ENCODE measurements at regions not wholly inside any gene's neighbourhood (a gene's known extent, or its start where the extent isn't known, plus 50 kb on each side); places are given as distances from the start of the nearest gene placed in this dataset.
"Not testable (repeated sequence)": the region's sequence is repeated elsewhere in the genome, so short reads cannot be mapped to it uniquely, and the experiment has no call there.

- Histone ChIP-seq H3K27ac (no peak overlapping the region), H3K36me3 (no peaks in the 10 kb centered on the region), H3K27me3 (no peaks in the 10 kb centered on the region), H3K4me3 (no peak overlapping the region), H3K4me1 (no peaks in the 10 kb centered on the region), H3K9me3 (no peaks in the 10 kb centered on the region)
- TF ChIP-seq CTCF (IDR thresholded peaks at IDR 0.05): no peak
- TF ChIP-seq POLR2A (IDR thresholded peaks at IDR 0.05): no peak
- no peak for DNase-seq
These were observed 153.8 kb upstream of the IRAK1BP1 start for GRCh38 chr6:78713564-78713963.

DNA sequence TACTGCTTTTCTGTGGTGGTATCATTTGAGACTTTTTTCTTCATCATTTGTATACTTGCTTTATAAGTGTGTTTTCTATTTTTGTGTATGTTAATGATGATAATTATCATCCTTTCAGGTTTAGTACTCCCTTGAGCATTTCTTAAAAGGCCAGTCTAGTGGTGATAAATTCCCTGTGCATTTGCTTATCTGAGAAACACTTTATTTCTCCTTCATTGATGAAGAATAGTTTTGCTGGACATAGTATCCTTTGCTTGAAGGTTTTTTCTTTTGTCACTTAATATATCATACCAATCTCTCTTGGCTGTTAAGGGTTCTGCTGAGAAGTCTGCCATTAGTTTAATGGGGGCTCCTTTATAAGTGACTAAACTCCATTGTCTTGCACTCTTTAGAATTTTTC is 123.2 kb upstream of the IRAK1BP1 start:
- TF ChIP-seq POLR2A (IDR thresholded peaks at IDR 0.05) (no peak), CTCF (IDR thresholded peaks at IDR 0.05) (no peak)
- H3K4me3 ChIP-seq: no peak overlapping the region
- no peak overlapping the region for H3K27ac ChIP-seq
- no peaks in the 10 kb centered on the region for H3K4me1 ChIP-seq
- H3K36me3 ChIP-seq: no peaks in the 10 kb centered on the region
- no peaks in the 10 kb centered on the region for H3K27me3 ChIP-seq
- no peaks in the 10 kb centered on the region for H3K9me3 ChIP-seq
- no peak for DNase-seq

DNA sequence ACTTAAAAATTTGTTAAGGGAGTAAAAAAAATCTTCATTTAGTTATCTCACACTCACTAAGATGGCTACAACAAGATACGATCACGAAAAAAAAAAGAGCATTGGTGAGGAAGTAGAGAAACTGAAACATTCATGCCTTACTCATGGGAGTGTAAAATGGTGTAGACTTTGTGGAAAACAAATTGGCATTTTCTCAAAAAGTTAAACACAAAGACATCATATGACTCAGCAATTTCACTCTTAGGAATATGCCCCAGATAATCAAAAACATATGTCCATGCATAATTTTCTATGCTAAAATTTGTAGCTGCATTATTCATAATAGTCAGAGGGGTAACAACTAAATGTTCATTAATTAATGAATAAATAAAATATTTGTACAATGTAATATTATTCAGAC is 120.9 kb upstream of the IRAK1BP1 start:
- DNase-seq: no peak
- Histone ChIP-seq H3K27ac (no peak overlapping the region), H3K9me3 (no peaks in the 10 kb centered on the region), H3K4me3 (no peak overlapping the region), H3K36me3 (no peaks in the 10 kb centered on the region), H3K4me1 (no peaks in the 10 kb centered on the region), H3K27me3 (no peaks in the 10 kb centered on the region)
- TF ChIP-seq POLR2A (IDR thresholded peaks at IDR 0.05) (no peak), CTCF (IDR thresholded peaks at IDR 0.05) (no peak)

GRCh38 chr6:78749326-78749725 is 118.0 kb upstream of the IRAK1BP1 start:
- no peaks in the 10 kb centered on the region for H3K27me3 ChIP-seq
- H3K36me3 ChIP-seq: no peaks in the 10 kb centered on the region
- no peak overlapping the region for H3K4me3 ChIP-seq
- H3K9me3 ChIP-seq: no peaks in the 10 kb centered on the region
- H3K4me1 ChIP-seq: no peaks in the 10 kb centered on the region
- TF ChIP-seq CTCF (IDR thresholded peaks at IDR 0.05) (no peak), POLR2A (IDR thresholded peaks at IDR 0.05) (no peak)
- DNase-seq: no peak
- no peak overlapping the region for H3K27ac ChIP-seq

DNA sequence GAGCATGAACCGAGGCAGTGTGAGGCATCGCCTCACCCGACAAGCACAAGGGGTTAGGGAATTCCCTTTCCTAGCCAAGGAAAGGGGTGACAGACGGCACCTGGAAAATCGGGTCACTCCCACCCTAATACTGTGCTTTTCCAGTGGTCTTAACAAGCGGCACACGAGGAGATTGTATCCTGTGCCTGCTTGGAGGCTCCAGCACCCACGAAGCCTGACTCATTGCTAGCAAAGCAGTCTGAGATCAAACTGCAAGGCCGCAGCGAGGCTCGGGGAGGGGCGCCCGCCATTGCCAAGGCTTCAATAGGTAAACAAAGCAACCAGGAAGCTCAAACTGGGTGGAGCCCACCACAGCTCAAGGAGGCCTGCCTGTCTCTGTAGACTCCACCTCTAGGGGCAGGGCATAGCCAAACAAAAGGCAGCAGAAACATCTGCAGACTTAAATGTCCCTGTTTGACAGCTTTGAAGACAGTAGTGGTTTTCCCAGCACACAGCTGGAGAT is 109.0 kb upstream of the IRAK1BP1 start:
- not testable (repeated sequence) for DNase-seq, H3K9me3 ChIP-seq, H3K4me3 ChIP-seq, H3K27ac ChIP-seq, H3K27me3 ChIP-seq, H3K36me3 ChIP-seq, H3K4me1 ChIP-seq

DNA sequence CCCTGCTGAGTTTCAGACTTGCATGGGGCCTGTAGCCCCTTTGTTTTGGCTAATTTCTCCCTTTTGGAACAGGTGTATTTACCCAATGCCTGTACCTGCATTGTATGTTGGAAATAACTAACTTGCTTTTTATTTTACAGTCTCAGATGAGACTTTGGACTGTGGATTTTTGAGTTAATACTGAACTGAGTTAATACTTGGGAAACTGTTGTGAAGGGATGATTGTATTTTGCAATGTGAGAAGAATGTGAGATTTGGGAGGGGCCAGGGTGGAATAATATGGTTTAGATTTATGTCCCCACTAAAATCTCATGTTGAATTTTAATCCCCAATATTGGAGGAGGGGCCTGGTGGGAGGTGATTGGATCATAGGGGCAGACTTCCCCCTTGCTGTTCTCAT is 99.1 kb upstream of the IRAK1BP1 start:
- TF ChIP-seq POLR2A (IDR thresholded peaks at IDR 0.05) (no peak), CTCF (IDR thresholded peaks at IDR 0.05) (no peak)
- no peaks in the 10 kb centered on the region for H3K9me3 ChIP-seq
- no peaks in the 10 kb centered on the region for H3K4me1 ChIP-seq
- H3K4me3 ChIP-seq: no peak overlapping the region
- H3K27ac ChIP-seq: no peak overlapping the region
- no peak for DNase-seq
- no peaks in the 10 kb centered on the region for H3K36me3 ChIP-seq
- no peaks in the 10 kb centered on the region for H3K27me3 ChIP-seq

Measured in Peyer's patch (tissue), 4 donors.